HG02884 (cell line): ENCODE measurements at regions not wholly inside any gene's neighbourhood (a gene's known extent, or its start where the extent isn't known, plus 50 kb on each side); places are given as distances from the start of the nearest gene placed in this dataset.

Experiments used
- ATAC-seq: cut with Tn5 transposase; IDR thresholded peaks from one replicate; pipeline ENCODE4 v1.9.1; 2021; ENCODE audit warnings: mild to moderate bottlenecking, moderate library complexity; ENCODE audit not compliant: unreplicated experiment

DNA sequence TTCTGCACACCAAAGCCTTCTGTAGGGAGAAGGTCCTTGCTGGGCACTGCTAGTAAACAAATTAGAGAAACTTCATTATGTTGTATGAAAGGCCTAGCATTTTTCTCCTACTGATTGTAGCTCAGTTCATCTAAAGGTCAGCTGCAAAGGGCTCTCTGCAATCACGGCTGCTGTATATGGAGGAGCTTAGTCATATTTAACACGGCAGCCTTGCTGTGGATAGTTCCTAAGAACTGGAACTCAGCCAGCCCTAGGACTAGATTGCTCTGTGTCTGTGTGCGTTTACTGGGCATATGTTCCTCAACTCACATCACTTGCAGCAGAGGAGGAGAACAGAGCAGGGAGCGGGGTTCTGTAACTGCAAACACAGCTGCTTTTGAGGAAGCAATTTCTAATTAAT, 1103.9 kb upstream of the KLHL29 start:
- no peak for ATAC-seq

DNA sequence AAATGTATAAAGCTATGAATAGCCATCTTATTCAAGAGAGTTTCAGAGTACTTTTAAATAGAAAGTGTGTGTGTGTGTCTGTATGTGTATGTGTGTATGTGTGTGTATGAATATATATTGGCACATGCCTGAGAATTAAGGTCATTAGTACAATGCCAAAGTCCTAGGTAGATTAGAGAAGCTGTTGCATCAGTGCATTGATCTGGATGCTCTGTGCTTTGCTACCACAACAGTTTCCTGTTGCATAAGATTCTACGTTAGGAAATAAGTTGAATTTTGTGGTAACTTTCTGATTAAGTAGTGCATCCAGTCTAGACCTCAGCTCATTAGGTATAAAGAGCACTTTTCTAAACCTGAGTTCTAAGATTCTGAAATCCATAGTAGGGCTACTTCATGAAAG, 1102.8 kb upstream of the KLHL29 start:
- ATAC-seq = no peak

DNA sequence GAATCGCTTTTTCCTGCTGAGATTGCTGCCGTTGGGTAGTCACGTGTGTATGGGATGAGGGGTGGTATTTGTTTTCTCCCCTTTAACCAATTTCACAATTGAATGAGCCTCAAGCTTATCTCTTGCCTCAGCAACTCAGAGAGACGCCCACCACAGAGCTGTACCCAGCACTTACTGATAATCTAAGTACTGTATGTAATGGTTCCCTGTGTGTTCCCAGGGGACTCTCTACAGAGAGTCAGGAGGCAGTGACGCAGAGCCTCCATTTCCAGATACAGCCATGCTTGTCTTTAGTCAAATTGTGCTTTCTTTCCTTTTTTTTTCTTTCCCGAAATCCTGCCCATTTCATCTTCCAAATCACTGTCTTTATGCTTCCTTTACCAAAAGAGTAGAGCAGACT, 1102.1 kb upstream of the KLHL29 start:
- no peak for ATAC-seq

DNA sequence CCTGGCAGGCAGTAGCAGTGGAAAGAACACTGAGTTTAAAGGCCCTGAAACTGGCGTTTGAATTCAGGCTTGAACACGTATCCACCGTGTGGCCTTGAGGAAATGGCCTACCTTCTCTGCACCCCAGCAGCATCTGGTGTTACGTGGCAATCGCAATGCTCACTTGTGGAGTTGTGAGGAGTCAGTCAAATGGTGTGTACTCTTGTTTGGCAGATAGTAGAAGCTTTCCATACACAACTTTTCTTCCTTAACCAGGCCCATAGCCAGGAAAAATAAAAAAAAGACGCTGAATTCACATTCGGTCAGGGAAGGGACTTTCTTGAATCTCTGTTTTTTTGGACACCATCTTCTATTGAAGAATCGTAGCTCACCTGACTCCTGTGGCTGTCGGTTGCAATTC, 1101.5 kb upstream of the KLHL29 start:
- ATAC-seq = no peak

DNA sequence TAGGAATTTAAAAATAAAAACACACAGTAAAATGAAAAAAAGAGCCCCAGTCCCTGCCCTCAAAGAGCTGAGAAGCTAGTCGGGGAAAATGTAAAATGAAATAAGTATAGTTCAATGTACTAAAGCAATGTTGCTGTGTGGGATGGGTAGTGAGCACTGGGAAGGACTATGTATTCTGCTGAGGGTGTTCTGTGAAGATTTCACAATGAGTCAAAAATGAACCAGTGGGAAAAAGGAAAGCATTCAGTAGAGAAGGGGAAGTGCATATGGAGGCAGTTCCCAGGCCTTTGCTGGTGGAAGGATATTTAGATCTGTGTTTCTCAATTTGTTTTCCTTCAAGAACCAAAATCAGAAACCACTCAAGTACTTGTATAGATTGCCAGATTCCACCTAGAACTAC, 1094.7 kb upstream of the KLHL29 start:
- ATAC-seq = no peak

DNA sequence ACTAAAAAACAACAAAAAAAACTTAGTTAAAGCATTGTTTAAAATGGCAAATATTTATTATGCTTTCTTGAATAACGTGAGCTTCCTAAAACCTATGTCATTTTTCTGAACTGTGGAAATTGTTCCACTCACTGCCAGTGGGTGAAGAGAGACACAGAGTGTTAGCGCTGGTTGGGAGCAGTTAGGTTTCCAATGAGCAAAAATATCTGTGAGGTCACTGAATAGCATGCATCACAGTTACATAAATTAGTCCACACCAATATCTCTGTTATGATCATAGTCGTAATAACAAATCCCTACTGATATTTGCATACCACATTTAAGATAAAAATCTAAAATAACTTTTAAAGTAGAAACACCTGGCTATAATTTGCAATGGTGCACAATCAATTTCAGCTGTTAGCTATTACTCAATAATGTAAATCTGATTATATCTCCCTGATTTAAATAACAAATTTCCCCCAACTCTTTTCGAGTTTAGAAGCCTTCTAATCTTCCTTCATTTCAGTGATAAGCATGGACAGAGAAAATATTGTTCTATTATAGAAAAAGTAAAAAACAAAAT, 1094.0 kb upstream of the KLHL29 start:
- no peak for ATAC-seq

DNA sequence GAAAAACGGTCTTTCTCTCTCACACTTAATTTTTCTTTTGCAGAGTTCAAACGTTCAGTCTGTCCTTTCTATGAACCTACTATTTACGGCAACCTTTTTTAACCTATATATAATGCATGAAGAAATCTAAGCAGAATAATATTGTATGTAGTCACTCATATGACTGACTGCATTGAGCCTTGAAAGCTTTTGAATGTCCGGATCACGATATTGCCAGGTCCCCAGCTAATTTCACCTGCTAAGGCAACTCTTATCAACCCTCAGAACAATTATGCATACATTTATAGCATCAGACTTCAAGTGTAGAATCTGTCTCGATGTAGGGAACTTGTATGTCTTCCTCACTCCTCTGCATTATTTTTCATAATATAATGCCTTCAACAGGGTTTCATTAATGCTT, 1083.8 kb upstream of the KLHL29 start:
- ATAC-seq = no peak

DNA sequence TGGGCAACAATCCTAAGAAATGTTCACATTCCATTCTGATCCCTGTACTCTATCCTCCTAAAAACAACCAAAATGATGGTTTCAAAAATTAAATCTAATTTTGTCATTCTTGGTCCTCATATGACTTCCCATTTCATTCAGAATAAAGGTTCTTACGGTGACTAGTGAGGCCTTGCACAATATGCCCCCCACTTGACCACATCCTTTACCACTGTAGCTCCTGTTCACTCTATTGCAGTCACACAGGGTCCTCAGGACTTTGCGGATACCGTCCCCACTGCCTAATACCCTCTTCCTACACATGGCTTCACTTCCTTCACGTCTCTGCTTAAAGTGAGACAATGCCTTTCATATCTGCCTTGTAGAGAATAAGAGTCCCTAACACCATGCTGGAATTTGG, 1058.7 kb upstream of the KLHL29 start:
- no peak for ATAC-seq

DNA sequence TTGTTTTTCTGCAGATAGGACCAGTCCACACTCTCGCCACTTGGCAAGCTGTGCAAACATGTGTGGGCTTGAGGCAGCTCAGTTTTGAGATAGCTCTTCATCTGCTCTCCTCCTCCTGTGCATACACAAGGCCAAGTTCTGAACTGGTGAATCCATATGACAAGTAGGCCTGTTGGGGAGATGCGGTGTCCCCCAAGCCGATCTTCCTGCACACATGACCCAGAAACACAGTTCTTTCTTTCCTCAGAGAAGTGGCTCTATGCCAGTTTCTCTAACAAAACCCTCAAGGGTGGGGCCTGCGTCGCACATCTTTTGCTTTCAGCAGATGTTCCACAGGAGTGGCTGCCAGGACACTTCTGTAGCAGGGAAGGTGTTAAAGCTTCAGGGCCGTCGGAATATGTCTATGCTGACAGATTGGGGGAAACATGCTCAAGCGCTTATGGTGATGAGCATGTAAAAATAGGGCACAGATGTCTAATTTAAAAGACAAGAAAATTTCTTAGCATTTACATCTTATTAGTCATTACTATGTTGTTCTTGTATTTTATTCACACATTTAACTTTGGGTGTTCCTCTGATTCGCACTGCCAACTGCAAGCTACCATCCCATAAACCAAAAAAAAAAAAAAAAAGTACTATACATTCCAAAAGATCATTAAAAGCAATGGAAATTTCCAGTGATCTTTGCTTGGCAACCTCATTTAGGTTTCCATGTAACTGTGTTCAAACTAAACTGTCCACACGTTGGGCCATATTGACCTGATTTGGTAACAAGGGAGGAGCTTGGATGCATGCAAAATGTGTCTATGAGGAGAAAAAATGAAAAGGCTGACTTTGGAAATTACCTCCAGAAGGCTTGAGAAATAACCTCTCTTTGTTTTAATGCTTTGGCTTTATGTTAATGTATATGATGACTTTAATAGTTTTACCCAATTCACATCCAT, 1055.5 kb upstream of the KLHL29 start:
- ATAC-seq = no peak

DNA sequence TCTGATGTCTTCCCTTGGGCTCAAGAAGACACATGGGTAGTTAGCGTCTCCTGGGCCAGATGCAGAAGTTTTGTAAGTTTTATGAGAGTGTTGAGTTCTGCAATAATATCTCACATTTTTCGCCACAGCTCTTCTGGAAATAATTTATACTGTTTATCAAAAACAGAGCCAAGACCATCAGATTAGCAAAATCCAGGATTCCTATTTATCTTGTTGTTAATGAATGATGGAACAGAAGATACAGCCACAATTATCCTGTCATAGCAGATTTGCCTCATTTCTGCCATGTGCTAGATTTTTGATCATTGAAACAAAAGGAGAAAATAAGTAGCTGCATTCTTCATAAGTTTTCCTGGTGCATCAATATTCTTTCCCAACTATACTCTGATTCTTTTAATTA, 1048.6 kb upstream of the KLHL29 start:
- ATAC-seq = no peak

DNA sequence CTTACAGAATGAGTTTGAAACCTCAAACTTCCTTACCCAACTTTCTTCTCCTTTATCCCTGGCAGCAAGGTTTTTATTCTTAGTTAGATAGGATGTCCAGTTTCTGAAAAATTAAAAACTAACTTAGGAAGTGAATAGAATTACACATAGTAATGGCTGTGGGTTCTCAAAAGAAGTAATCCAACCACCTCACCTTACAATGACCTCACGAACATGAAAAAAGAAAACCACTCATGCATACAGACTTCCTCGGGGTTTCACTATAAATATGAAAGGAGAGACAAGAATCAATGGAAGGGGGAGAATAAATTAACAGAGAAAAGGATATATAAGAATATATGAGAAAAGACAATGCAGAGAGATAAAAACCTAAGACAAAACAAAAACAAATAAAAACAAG, 1044.3 kb upstream of the KLHL29 start:
- ATAC-seq = no peak

DNA sequence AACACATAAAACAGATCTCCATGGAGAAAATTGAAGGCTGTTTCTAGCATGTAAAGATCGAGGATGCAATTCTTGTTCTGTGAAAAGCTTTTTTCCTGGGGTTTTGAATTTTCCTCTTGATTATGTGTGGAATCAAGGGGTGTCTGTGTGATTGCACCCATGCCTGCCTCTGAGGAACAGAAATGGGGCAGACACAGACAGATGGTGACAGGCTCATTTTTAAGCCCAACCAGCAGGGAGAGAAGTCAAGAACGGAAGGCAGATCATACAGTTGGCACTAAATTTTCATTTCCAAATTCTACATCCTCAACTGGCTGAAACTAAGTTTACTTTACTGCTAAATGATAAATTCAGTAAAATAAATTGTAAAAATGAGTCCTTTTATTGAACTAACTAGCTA, 1037.7 kb upstream of the KLHL29 start:
- ATAC-seq = no peak

DNA sequence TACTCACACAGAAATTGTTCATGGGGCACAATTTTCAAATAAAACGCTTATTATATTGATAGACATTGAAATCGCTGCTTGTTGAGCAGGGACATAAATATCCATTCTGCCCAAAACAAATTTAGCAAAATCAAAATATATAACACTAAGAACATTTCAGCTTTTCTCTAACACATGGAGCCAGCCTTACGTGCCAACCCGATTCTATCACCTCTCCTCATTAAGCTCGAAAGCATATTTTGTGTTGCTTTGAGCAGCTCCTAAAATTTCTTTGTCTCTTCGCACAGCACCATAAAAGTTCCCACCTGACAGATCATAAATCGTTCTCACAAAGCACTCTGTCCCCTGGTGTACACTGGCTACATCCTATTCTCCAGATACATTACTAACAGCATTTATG, 1034.4 kb upstream of the KLHL29 start:
- ATAC-seq = no peak

DNA sequence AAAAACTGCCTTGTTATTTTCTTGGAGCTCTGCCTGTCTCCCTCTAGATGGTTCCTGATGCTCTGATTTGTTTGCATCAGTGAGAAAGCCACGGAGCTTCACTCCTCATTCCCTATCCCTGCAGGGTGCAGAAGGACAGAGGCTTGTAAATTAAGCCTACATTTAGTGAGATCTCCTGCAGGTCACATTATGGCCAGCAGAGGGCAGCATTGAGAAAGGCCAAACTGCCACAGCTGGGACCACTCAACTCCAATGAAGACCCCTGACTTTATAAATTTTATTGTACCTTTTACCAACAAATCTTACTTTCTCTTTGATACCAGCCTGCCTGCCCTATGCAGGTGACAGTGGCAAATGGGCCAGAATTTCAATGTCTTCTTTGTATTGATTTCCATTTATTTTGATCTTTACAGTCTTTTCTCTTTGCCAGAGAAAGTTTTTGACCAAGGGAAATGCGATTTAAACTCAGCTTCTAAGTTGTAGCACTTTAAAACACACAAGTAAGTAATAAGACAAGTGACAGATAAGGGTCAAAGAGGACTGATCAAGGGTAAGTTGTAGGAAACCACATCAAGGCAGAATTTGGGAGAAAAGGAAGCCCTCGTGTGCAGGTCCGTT, 1029.1 kb upstream of the KLHL29 start:
- ATAC-seq = peak; percentile 82

DNA sequence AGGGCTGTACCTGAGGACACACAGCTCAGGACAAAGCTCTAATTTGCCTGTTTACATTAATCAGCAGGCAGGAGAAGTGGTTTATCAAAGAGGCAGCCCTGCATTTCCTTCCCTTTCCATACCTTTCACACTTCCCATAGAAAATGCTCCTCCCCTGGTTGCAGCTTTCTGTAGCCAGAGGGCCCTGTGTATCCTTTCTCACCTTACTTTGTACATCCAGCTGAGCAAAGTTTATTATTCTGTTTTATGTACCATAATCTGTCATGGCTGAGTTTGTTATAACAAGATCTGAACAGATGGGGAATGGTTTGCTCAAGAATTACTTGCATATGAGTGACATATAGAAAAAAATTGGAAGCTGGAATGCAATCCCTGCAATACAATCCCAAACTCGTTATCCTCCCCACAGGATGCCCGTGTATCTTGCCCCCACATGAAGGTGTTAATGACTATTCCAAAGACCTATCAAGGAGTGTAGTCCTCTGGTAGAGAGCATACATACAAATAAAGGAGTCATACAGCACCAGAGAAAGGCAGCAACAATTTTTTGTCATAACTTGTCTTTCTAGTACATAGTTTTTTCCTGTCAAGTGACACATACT, 1025.8 kb upstream of the KLHL29 start:
- ATAC-seq = no peak

DNA sequence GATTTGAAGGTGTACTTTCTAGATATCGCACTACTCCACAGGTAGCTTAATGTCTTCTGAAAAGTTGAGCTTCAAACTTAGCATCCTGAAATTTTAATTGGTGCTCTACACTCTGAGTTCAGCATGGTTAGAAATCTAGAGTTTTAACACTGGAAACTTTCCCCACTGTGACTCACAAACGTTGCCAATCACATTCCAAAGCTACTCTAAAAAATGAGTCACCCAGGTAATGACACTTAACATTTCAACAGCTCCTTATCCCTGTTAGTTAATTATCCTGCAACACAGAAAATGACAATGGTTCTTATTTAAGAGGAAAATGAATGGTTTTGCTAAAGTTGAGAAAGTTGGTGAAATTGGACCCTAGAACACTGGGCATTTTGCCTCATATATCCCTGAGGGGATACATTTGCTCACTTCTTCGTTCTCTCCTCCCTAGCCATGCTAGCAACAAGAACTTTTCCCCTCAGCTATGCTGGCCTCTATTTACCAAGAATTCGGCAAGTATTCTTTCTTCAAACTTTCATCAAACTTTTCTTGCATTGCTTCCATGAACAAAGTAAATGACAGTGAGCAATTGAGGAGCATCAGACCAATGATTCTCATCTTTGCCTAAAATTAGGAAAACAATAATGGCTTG, 1024.1 kb upstream of the KLHL29 start:
- ATAC-seq = no peak

DNA sequence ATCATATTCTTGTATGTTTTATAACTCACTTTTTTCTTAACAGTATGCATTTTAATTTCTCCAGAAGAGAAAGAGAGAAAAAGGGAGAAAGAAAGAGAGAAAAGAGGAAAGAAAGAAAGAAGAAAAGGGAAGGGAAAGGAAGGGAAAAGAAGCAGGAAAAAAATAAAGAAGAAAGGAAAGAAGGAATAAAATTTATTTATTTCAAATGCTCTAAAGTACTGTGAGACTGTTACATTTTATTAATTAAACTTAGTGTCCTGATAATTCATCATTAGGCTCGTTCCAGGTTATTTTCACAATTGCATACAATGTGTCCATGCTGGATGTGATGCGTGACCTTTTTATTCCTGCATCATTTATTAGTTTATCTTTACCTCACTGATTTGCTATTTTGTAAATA, 1023.4 kb upstream of the KLHL29 start:
- ATAC-seq = no peak

DNA sequence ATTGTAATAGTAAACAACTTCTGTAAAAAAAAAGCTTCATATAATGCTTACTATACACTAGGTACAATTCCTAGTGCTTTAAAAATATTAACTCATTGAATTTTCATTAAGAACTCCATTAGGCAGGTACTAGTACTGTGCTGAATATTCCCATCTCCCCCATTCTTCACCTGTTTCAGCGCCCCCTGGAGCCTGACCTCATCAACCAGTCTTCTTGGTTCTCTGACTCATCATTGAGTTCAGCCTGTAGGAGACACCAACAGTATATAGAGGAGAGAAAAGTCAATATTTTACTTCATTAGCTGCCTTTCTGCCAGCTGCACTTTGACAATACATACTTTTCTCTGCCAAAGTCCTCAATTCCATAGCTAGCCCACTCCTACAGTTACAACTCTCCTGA, 1009.9 kb upstream of the KLHL29 start:
- ATAC-seq = no peak

DNA sequence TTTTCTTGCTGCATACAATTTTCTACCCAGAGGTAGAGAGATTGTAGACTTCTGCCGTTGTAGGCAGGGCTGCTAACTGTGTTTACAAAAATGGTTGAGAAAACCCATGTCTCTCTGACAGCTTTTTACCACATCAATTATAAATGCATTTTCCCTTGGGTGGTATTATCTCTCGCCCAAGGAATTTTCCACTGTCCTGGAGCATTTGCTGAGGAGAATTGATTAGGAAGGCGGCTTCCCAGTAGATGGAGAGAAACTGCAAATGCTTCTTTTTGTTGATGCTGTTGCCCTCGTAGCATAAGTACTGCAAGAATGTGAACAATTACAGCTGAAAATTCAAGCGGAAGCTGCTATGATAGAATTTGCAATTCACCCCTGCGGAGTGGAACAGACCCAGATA, 1007.7 kb upstream of the KLHL29 start:
- ATAC-seq = no peak

DNA sequence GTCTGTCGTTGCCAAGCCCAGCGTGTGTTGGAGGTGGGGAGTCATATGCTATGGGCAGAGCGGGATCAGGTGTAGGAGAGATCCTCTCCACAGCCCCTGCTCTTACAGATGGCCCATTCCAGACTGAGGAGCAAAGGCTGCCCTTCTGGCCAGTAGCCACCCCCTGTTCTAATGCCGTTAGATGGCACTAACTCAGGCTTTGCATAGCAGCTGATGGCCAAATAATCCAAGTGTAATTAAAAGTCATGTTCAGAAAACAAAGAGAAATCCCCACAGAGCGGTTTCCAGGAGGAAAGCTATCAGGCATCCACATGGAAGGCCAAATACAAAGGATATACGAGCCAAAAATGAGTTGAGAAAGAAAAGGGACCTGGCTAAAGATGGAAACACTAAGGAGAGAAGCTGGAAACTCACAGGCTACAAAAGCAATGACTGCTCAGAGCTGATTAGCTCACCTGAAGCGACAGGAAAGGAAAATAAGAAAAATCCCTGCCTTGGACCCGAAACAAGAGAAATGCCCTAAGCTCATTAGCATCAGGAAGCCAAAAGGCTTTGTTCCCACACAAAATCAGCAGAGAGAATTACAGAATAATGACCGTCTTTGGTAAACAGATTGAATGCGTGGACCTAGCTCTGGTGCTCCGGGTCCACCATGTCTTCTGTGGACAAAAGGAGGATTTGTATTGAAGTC, 1002.4 kb upstream of the KLHL29 start:
- ATAC-seq = no peak

DNA sequence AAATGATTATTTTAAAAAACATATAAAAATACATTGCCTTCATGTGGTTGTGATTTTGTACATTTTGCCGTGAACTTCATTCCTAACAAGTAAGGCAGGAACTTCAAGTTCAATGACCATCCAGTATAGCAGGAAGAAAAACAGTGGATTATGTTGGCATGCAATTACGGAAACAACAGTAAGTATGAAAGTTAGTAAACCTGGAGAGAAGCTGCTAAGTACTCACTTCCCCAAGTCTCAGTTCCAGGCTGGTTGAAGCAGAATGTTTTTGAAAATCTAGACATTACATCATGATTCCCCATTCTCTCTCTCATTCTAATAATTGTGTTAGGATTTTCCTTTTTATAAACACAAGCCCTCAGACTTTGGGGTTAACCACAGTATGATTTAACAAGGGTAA, 987.1 kb upstream of the KLHL29 start:
- ATAC-seq = no peak
